Adrenal gland (tissue), 9 donors: ENCODE measurements at regions not wholly inside any gene's neighbourhood (a gene's known extent, or its start where the extent isn't known, plus 50 kb on each side); places are given as distances from the start of the nearest gene placed in this dataset.

Experiments
- DNase-seq, 7 donors: peaks; one replicate each; pipeline ENCODE4 v3.0.0-alpha.2; 2019 to 2020
- H3K27ac ChIP-seq, 5 donors: fragments of 200-600 bp; sonication (generic) in 4 of 5; 1 replicate in 3 of 5; 2 replicates in 2 of 5; pipeline versions ENCODE4 v1.5.1 to v1.8.0; 2016 to 2020; ENCODE audit warnings: mild to moderate bottlenecking in 1 of 5
- H3K27me3 ChIP-seq: fragments of 200-600 bp; 2 replicates; pipeline ENCODE4 v1.8.0; 2021
- H3K36me3 ChIP-seq, 2 donors: fragments of 200-600 bp; replicated peaks in 1 of 2; 1 replicate in 1 of 2; 2 replicates in 1 of 2; pipeline versions ENCODE4 v1.5.1 to v1.8.0; 2018 to 2022
- H3K4me1 ChIP-seq, 2 donors: fragments of 200-600 bp; replicated peaks in 1 of 2; 1 replicate in 1 of 2; 2 replicates in 1 of 2; pipeline versions ENCODE4 v1.5.1 to v1.8.0; 2018 to 2021
- H3K4me3 ChIP-seq, 4 donors: fragments of 200-600 bp; sonication (generic) in 3 of 4; one replicate each; pipeline ENCODE4 v1.5.1; 2016 to 2018
- H3K9me3 ChIP-seq, 3 donors: fragments of 200-600 bp; sonication (generic) in 1 of 3; replicated peaks in 1 of 3; 1 replicate in 2 of 3; 2 replicates in 1 of 3; pipeline versions ENCODE4 v1.5.1 to v1.8.0; 2016 to 2021
- CTCF ChIP-seq, 6 experiments: fragments of 450-650 bp in 4 of 6; fragments of 200-600 bp in 2 of 6; sonication (generic) in 1 of 6; IDR thresholded peaks; 1 replicate in 5 of 6; 2 replicates in 1 of 6; pipeline versions ENCODE4 v1.5.1 to v1.8.0; 2016 to 2021; ENCODE audit warnings: antibody characterized with exemption in 6 of 6, mild to moderate bottlenecking in 2 of 6, moderate library complexity in 1 of 6
- POLR2A ChIP-seq, 2 donors: fragments of 450-650 bp; IDR thresholded peaks; one replicate each; pipeline ENCODE4 v1.6.1; 2017; ENCODE audit warnings: antibody characterized with exemption in 2 of 2, mild to moderate bottlenecking in 2 of 2, moderate library complexity in 1 of 2
- WGBS, 4 donors: extraction: QIAGEN DNeasy Blood & Tissue Kit in 2 of 4; methylation state at CpG; one replicate each; pipeline versions ENCODE4 v1.1.5 to v1.1.7; 2013 to 2017; 5-methylcytosine and 5-hydroxymethylcytosine counted together
- intact Hi-C, 2 donors: fragments of 100-400 bp; cut with DNase I; formaldehyde crosslinking; loops; one replicate each; pipeline versions ENCODE4 v1.14.1 to v1.15.0; 2022 to 2023
- donor health status: healthy with polysubstance abuse.
- donor health status: Bipolar disorder and iron deficiency.
- donor health status: DM: yes; HTN: yes; CAD: no.
- donor health status: DM: no; HTN: no; CAD: no.
- donor health status: DM: no; HTN: no; CAD: no.

GRCh38 chr10:120749072-120749471 is 102.1 kb upstream of the WDR11 start:
- H3K36me3 ChIP-seq, result no peaks in the 10 kb centered on the region
- no peak for TF ChIP-seq POLR2A (IDR thresholded peaks at IDR 0.05)
- no peak for TF ChIP-seq CTCF (IDR thresholded peaks at IDR 0.05)
- WGBS, 4 donors, result 71 to 82% (median 76%) methylated on average over 2 of the region's 2 CpGs

GRCh38 chr10:120749856-120750566 is 101.2 kb upstream of the WDR11 start:
- Histone ChIP-seq H3K4me1 (no peaks in the 10 kb centered on the region), H3K27me3 (no peaks in the 10 kb centered on the region), H3K36me3 (no peaks in the 10 kb centered on the region), H3K27ac (peak overlapping the region in 1 of 5 donors; percentile 58), H3K9me3 (no peaks in the 10 kb centered on the region), H3K4me3 (no peak overlapping the region)
- intact Hi-C loops, result no loop called here
- no peak for DNase-seq
- WGBS, 4 donors, result 54 to 60% (median 56%) methylated on average over 11 of the region's 11 CpGs
- TF ChIP-seq POLR2A (IDR thresholded peaks at IDR 0.05) (no peak), CTCF (IDR thresholded peaks at IDR 0.05) (no peak)

More at GRCh38 chr10:120749072-120749471, 102.1 kb upstream of the WDR11 start:
- DNase-seq, result no peak
- Histone ChIP-seq H3K4me3 (no peak overlapping the region), H3K4me1 (no peaks in the 10 kb centered on the region), H3K27me3 (no peaks in the 10 kb centered on the region), H3K27ac (no peak overlapping the region), H3K9me3 (no peaks in the 10 kb centered on the region)
- intact Hi-C loops, result no loop called here

GRCh38 chr10:120755771-120756170 is 95.4 kb upstream of the WDR11 start:
- DNase-seq, result no peak
- Histone ChIP-seq H3K4me3 (no peak overlapping the region), H3K36me3 (no peaks in the 10 kb centered on the region), H3K27me3 (no peaks in the 10 kb centered on the region), H3K4me1 (no peaks in the 10 kb centered on the region), H3K27ac (no peak overlapping the region), H3K9me3 (no peaks in the 10 kb centered on the region)
- intact Hi-C loops, result no loop called here
- TF ChIP-seq POLR2A (IDR thresholded peaks at IDR 0.05) (no peak), CTCF (IDR thresholded peaks at IDR 0.05) (no peak)

- no peaks in the 10 kb centered on the region for H3K36me3 ChIP-seq
- no peak for DNase-seq
- no peaks in the 10 kb centered on the region for H3K27me3 ChIP-seq
- intact Hi-C loops, result no loop called here
- 46 to 58% (median 51%) methylated on average over 4 of the region's 4 CpGs for WGBS, 4 donors
- H3K9me3 ChIP-seq, result no peaks in the 10 kb centered on the region
- no peak overlapping the region for H3K4me3 ChIP-seq
- no peak overlapping the region for H3K27ac ChIP-seq
- TF ChIP-seq CTCF (IDR thresholded peaks at IDR 0.05) (no peak), POLR2A (IDR thresholded peaks at IDR 0.05) (no peak)
- H3K4me1 ChIP-seq, result no peaks in the 10 kb centered on the region
Measured at GRCh38 chr10:120760253-120760652, 90.9 kb upstream of the WDR11 start.
